ENCODE measurements at regions not wholly inside any gene's neighbourhood (a gene's known extent, or its start where the extent isn't known, plus 50 kb on each side); places are given as distances from the start of the nearest gene placed in this dataset.

- Histone ChIP-seq H3K4me3 (no peak overlapping the region), H3K27ac (no peak overlapping the region), H3K9me3 (no peaks in the 10 kb centered on the region), H3K27me3 (no peaks in the 10 kb centered on the region), H3K36me3 (no peaks in the 10 kb centered on the region), H3K4me1 (peaks cover 0 to 27% (median 8%) of the 10 kb centered on the region in 4 donors)
- DNase-seq (ENCODE audit: low spot score in 2 of 2), result no peak
- TF ChIP-seq POLR2A (IDR thresholded peaks at IDR 0.05), result no peak
- TF ChIP-seq EP300 (IDR thresholded peaks at IDR 0.05), result no peak
- no peak for TF ChIP-seq CTCF (IDR thresholded peaks at IDR 0.05)
- WGBS, 2 donors, result 77% methylated on average over 3 of the region's 3 CpGs
Observed at GRCh38 chr11:34748036-34748435, 127.1 kb downstream of the EHF start.

- TF ChIP-seq POLR2A (IDR thresholded peaks at IDR 0.05) (no peak), CTCF (IDR thresholded peaks at IDR 0.05) (no peak), EP300 (IDR thresholded peaks at IDR 0.05) (no peak)
- Histone ChIP-seq H3K9me3 (no peaks in the 10 kb centered on the region), H3K4me1 (peaks cover 0 to 27% (median 8%) of the 10 kb centered on the region in 4 donors), H3K4me3 (no peak overlapping the region), H3K27ac (no peak overlapping the region), H3K36me3 (no peaks in the 10 kb centered on the region), H3K27me3 (no peaks in the 10 kb centered on the region)
- WGBS, 2 donors, result 51 to 59% methylated on average over 3 of the region's 3 CpGs
- DNase-seq (ENCODE audit: low spot score in 2 of 2), result no peak
Observed at GRCh38 chr11:34747251-34747650, 126.4 kb downstream of the EHF start.

GRCh38 chr11:34745195-34745594 is 124.3 kb downstream of the EHF start:
- H3K9me3 ChIP-seq, result no peaks in the 10 kb centered on the region
- TF ChIP-seq CTCF (IDR thresholded peaks at IDR 0.05) (no peak), POLR2A (IDR thresholded peaks at IDR 0.05) (no peak), EP300 (IDR thresholded peaks at IDR 0.05) (no peak)
- no peak overlapping the region for H3K4me3 ChIP-seq
- peaks cover 0 to 10% (median 0%) of the 10 kb centered on the region in 4 donors for H3K4me1 ChIP-seq
- WGBS, 2 donors, result 35 to 42% methylated on average over 3 of the region's 3 CpGs
- H3K27ac ChIP-seq, result no peak overlapping the region
- no peaks in the 10 kb centered on the region for H3K27me3 ChIP-seq
- no peak for DNase-seq (ENCODE audit: low spot score in 2 of 2)
- H3K36me3 ChIP-seq, result no peaks in the 10 kb centered on the region

GRCh38 chr11:34744511-34744910 is 123.6 kb downstream of the EHF start:
- Histone ChIP-seq H3K27ac (no peak overlapping the region), H3K4me1 (peaks cover 0 to 5% (median 0%) of the 10 kb centered on the region in 4 donors), H3K9me3 (no peaks in the 10 kb centered on the region), H3K27me3 (no peaks in the 10 kb centered on the region), H3K36me3 (no peaks in the 10 kb centered on the region), H3K4me3 (no peak overlapping the region)
- no peak for TF ChIP-seq POLR2A (IDR thresholded peaks at IDR 0.05)
- TF ChIP-seq CTCF (IDR thresholded peaks at IDR 0.05), result no peak
- TF ChIP-seq EP300 (IDR thresholded peaks at IDR 0.05), result no peak
- 75 to 84% methylated on average over 3 of the region's 3 CpGs for WGBS, 2 donors
- DNase-seq (ENCODE audit: low spot score in 2 of 2), result no peak

GRCh38 chr11:34738237-34738636 is 117.3 kb downstream of the EHF start:
- TF ChIP-seq POLR2A (IDR thresholded peaks at IDR 0.05) (no peak), EP300 (IDR thresholded peaks at IDR 0.05) (no peak), CTCF (IDR thresholded peaks at IDR 0.05) (no peak)
- peaks cover 0 to 6% (median 0%) of the 10 kb centered on the region in 4 donors for H3K9me3 ChIP-seq
- H3K27me3 ChIP-seq, result no peaks in the 10 kb centered on the region
- H3K4me3 ChIP-seq, result no peak overlapping the region
- H3K36me3 ChIP-seq, result no peaks in the 10 kb centered on the region
- WGBS, 2 donors, result 73 to 81% methylated on average over 4 to 5 of the region's 5 CpGs
- no peak overlapping the region for H3K27ac ChIP-seq
- H3K4me1 ChIP-seq, result no peaks in the 10 kb centered on the region
- DNase-seq (ENCODE audit: low spot score in 2 of 2), result no peak
